Neural cell (in vitro differentiated cells): ENCODE measurements at regions not wholly inside any gene's neighbourhood (a gene's known extent, or its start where the extent isn't known, plus 50 kb on each side); places are given as distances from the start of the nearest gene placed in this dataset.

Experiments
- EP300 ChIP-seq: fragments of 450-650 bp; conservative IDR thresholded peaks from 2 replicates; pipeline ENCODE4 v1.6.1; 2014; ENCODE audit warnings: antibody characterized with exemption, mild to moderate bottlenecking, moderate library complexity; ENCODE audit not compliant: poor library complexity, severe bottlenecking
- EZH2 ChIP-seq: fragments of 200-600, 300-800 bp; shearing (Covaris generic), sonication (generic); IDR thresholded peaks from 2 replicates; pipeline ENCODE4 v1.6.1; 2014; ENCODE audit warnings: antibody characterized with exemption, low read length, borderline replicate concordance, mild to moderate bottlenecking; ENCODE audit not compliant: insufficient read depth, poor library complexity, severe bottlenecking
- MXI1 ChIP-seq: fragments of 450-650 bp; conservative IDR thresholded peaks from 2 replicates; pipeline ENCODE4 v1.6.1; 2014; ENCODE audit warnings: antibody characterized with exemption, mild to moderate bottlenecking; ENCODE audit not compliant: poor library complexity, severe bottlenecking
- POLR2AphosphoS5 ChIP-seq: IDR thresholded peaks from 2 replicates; pipeline ENCODE4 v1.6.1; 2012
- SMC3 ChIP-seq: fragments of 450-650 bp; conservative IDR thresholded peaks from 2 replicates; pipeline ENCODE4 v1.6.1; 2014; ENCODE audit warnings: antibody characterized with exemption, mild to moderate bottlenecking, moderate library complexity; ENCODE audit not compliant: poor library complexity
- TAF1 ChIP-seq: IDR thresholded peaks from 2 replicates; pipeline ENCODE4 v1.6.1; 2012; ENCODE audit warnings: low read depth
- TF ChIP-seq, protein P1 (sequence below): fragments of 450-650 bp; IDR thresholded peaks from 2 replicates; pipeline ENCODE4 v1.5.1; 2014; ENCODE audit warnings: antibody characterized with exemption, mild to moderate bottlenecking, moderate library complexity; ENCODE audit not compliant: poor library complexity, severe bottlenecking

DNA sequence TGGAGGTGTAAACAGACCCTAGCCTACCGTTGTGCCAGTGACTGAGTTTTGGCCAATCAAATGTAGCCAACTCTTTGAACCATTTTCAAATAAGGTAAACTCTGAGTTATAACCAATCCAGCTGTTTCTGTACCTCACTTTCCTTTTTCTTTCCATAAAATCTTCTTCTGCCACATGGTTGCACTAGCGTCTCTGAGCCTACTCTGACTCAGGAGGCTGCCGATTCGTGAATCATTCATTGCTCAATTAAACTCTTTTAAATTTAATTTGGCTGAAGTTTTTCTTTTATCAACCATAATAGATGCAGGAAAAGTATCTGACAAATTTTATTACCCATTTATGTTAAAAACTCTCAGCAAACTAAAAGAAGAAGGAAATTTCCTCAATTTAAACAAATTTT lies 111.5 kb upstream of the LYPLAL1 start:
- TF ChIP-seq, protein P1, sequence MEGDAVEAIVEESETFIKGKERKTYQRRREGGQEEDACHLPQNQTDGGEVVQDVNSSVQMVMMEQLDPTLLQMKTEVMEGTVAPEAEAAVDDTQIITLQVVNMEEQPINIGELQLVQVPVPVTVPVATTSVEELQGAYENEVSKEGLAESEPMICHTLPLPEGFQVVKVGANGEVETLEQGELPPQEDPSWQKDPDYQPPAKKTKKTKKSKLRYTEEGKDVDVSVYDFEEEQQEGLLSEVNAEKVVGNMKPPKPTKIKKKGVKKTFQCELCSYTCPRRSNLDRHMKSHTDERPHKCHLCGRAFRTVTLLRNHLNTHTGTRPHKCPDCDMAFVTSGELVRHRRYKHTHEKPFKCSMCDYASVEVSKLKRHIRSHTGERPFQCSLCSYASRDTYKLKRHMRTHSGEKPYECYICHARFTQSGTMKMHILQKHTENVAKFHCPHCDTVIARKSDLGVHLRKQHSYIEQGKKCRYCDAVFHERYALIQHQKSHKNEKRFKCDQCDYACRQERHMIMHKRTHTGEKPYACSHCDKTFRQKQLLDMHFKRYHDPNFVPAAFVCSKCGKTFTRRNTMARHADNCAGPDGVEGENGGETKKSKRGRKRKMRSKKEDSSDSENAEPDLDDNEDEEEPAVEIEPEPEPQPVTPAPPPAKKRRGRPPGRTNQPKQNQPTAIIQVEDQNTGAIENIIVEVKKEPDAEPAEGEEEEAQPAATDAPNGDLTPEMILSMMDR = no peak
- TF ChIP-seq EZH2 = no peak
- TF ChIP-seq SMC3 = no peak
- no peak for TF ChIP-seq POLR2AphosphoS5
- no peak for TF ChIP-seq TAF1
- no peak for TF ChIP-seq MXI1
- TF ChIP-seq EP300 = no peak
